NCI-H1417 treated with DMSO at 0.1 percent for 48 hours (cell line): ENCODE measurements at regions not wholly inside any gene's neighbourhood (a gene's known extent, or its start where the extent isn't known, plus 50 kb on each side); places are given as distances from the start of the nearest gene placed in this dataset.
"Not testable (repeated sequence)": the region's sequence is repeated elsewhere in the genome, so short reads cannot be mapped to it uniquely, and the experiment has no call there.

Experiments used
- DNase-seq: peaks from one replicate; lab custom pipeline; 2025; lab: John Stamatoyannopoulos, UW

DNA sequence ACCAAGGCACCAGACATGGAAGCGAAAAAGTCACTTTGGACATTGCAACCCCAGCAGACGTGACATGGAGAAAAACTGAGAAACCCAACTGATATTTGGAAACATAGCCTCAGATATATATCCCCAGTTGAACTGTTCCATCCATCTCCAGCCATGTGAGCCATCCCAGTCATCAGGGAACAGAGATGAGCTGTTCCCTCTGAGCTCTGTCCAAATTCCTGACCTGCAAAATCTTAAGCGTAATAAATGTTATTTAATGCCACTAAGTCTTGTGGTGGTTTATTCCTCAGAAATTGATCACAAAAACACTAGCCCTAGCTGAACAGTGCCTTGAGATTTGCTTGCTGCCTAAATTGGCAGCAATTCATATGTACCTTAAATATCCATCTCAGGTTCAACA, 182.8 kb downstream of the NRP2 start:
- DNase-seq, result no peak

DNA sequence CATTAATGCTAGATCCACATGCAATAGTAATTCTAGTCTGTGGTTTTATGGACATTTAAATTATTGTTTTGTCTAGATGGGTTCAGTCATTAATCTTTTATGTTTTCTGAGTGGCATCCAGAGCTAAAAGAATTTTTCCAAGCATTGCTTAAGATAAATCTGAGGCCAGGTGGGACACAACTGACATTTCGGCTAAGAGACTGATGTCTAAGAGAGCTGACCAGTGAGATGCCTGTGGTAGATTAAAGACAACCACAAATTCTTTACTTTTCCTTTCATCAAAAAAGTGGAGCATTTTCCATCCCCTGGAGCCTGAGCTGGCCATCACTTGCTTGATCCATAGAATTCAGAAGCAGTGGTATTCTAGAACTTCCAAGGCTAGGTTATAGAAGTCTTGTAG, 182.2 kb downstream of the NRP2 start:
- DNase-seq, result no peak

- not testable (repeated sequence) for DNase-seq
Measured at GRCh38 chr2:205862761-205863160, 180.5 kb downstream of the NRP2 start.

DNA sequence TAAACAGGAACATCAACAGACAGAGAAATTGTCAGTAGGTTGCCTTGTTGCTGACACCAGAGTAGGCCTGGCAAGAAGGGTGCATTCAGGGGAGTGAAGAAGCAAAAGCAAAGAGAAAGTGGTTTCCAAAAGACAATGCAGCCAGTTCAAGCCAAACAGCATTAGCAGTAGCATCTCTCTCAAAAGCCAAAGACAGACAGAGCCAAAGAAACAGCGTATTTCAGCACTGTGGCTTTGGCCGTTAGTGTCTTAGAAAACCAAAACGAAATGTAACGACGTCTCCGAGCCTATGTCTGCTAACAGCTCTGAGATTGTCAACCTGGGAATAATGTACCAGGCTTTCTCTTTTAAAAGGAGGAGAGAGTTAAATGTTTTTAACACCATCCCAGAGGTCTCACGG, 178.6 kb downstream of the NRP2 start:
- DNase-seq, result no peak

DNA sequence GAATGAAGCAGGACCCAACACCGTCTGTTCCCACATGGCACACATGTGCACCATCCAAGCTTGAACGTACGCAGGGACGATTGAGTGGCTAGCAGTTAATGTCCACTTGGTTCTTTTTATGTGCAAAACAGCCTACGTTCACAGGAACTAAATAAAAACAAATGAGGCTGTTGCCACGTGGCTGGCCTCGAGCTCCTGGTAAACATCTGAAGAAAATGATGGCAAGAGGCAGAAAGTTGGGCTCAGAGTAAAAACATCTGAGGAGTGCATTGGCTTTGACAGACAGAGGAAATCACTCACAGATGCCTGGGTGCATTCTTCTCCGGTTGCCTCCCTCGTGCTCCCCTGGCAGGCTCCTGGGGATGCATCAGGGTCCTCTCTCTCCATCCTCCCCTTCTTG, 177.9 kb downstream of the NRP2 start:
- DNase-seq, result no peak

- DNase-seq, result no peak
Measured at GRCh38 chr2:205858881-205859441, 176.7 kb downstream of the NRP2 start.

DNA sequence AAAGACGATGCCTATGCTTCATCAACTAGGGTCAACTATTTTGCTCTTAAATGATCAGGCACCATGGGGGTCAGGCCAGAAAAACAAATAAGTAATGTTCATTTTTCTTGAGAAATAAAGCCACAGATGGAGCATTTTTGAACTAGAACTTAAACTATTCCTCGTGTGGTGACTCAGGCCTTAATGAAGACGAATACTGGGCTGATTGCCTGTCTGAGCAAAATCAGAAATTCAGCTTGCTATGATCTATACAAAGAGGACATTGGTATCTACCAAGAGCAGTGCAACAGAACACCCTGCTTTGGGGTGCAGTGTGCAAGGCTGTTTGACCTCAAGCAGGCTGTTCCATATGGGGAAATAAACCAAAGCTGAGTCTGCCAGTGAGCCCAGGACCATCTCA, 176.0 kb downstream of the NRP2 start:
- no peak for DNase-seq

DNA sequence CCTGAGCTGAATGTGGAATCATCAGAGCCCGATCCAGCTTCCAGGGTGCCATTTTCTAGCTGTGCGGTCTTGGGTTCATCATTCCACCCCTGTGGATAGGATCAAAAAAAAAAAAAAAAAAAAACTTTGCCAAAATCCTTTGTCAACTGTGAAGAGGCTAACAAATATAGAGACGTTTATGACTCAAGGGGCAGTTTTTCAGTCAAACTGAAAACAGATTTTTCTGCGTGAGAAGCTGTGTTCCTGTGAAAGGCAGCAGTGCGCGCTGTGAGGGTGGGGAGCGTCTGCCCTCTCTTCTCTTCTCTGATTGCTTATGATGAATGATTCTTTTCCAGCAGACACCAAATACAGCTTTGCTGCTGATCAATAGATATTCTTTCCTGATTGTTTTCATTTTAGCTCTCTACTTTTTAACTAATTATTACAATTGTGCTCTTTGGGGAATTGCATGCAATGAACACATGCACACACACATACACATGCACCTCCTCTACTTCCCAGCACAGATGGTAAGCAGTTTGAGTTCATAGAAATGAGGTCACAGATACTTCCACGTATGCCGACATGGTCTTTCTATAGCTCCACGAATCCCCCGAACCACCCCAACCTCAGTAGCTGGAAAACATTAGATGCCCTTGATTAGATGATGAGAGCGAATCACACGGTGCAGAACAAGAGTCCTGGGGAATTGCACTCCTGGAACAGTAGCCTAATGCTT, 175.4 kb downstream of the NRP2 start:
- no peak for DNase-seq

- no peak for DNase-seq
Measured at GRCh38 chr2:205852457-205852856, 170.2 kb downstream of the NRP2 start.

DNA sequence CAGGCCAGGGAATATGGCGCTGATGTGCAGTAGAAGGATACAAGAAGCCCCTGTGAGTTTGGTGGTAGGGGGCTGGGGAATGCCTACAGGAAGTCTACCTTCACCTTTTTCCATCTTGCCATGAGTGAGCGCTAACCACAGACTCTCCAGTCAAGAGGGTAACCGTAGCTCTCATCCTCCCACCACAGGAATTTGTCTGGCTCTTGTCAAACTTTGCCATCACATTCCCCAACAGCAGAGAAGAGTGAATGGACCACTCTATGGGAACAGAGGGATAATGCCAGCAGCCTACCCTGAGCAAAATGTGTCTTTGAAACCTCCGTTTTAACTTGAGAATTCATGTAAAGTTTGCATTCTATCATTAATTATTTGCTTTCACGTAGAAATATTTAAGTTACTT, 168.3 kb downstream of the NRP2 start:
- no peak for DNase-seq

DNA sequence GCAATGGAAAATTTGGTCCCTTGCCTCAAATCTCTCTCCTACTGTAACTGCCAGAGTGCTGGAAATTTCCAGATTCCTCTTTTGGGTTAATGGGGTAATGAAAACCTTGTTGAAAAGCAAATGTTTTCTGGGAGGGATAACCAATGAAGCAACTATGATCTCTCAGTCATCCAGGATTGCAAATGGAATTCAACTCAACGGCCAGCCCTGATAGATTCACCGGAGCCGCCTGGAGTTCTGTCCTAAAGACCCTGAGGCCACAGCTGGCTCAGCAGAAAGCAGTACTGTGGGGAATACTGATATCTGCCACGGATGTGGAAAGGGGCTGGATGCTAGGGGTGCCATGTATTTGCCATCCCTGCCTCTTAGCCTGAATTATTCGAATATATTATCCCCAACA, 167.8 kb downstream of the NRP2 start:
- no peak for DNase-seq

GRCh38 chr2:205849136-205849535, 166.8 kb downstream of the NRP2 start:
- no peak for DNase-seq

- no peak for DNase-seq
Measured at GRCh38 chr2:205848601-205849000, 166.3 kb downstream of the NRP2 start.
